ENCODE measurements at regions not wholly inside any gene's neighbourhood (a gene's known extent, or its start where the extent isn't known, plus 50 kb on each side); places are given as distances from the start of the nearest gene placed in this dataset.
"Not testable (repeated sequence)": the region's sequence is repeated elsewhere in the genome, so short reads cannot be mapped to it uniquely, and the experiment has no call there.

GRCh38 chr5:30479104-30479503 is 714.4 kb upstream of the CDH6 start:
- no peak for FAIRE-seq
- intact Hi-C loops (cut with DNase I), result no loop called here
- TF ChIP-seq CTCF (IDR thresholded peaks at IDR 0.05; ENCODE audit: borderline replicate concordance, extremely low read depth, insufficient read depth), result no peak

GRCh38 chr5:30475429-30475828 is 718.1 kb upstream of the CDH6 start:
- no peaks in the 10 kb centered on the region for H3K36me3 ChIP-seq (ENCODE audit: control insufficient read depth in 2 of 3, insufficient read depth in 3 of 3, low read length in 3 of 3)
- H3K9me3 ChIP-seq (ENCODE audit: control insufficient read depth in 2 of 3, insufficient read depth in 1 of 3, low read length in 3 of 3), result peaks cover 0 to 5% (median 2%) of the 10 kb centered on the region in 3 donors
- H3K9ac ChIP-seq (ENCODE audit: low read length in 3 of 3), result no peak overlapping the region
- no peak for TF ChIP-seq CTCF (IDR thresholded peaks at IDR 0.05; ENCODE audit: borderline replicate concordance, extremely low read depth, insufficient read depth)
- no peaks in the 10 kb centered on the region for H3K4me1 ChIP-seq (ENCODE audit: control insufficient read depth in 2 of 3, insufficient read depth in 2 of 3, low read depth in 1 of 3, low read length in 3 of 3)
- no peaks in the 10 kb centered on the region for H3K27me3 ChIP-seq (ENCODE audit: control insufficient read depth, insufficient read depth, low read length)
- FAIRE-seq (no peak), DNase-seq (no peak)
- no peak overlapping the region for H3K27ac ChIP-seq (ENCODE audit: low read depth in 2 of 2, low read length in 2 of 2)
- intact Hi-C loops (cut with DNase I), result no loop called here
- no peak overlapping the region for H3K4me3 ChIP-seq (ENCODE audit: low read length in 3 of 3)

More at GRCh38 chr5:30479104-30479503, 714.4 kb upstream of the CDH6 start:
- H3K4me3 ChIP-seq (ENCODE audit: low read length in 3 of 3), result no peak overlapping the region
- H3K27ac ChIP-seq (ENCODE audit: low read depth in 2 of 2, low read length in 2 of 2), result no peak overlapping the region
- peaks cover 0 to 5% (median 2%) of the 10 kb centered on the region in 3 donors for H3K9me3 ChIP-seq (ENCODE audit: control insufficient read depth in 2 of 3, insufficient read depth in 1 of 3, low read length in 3 of 3)
- H3K27me3 ChIP-seq (ENCODE audit: control insufficient read depth, insufficient read depth, low read length), result no peaks in the 10 kb centered on the region
- no peak for DNase-seq
- no peaks in the 10 kb centered on the region for H3K4me1 ChIP-seq (ENCODE audit: control insufficient read depth in 2 of 3, insufficient read depth in 2 of 3, low read depth in 1 of 3, low read length in 3 of 3)
- H3K36me3 ChIP-seq (ENCODE audit: control insufficient read depth in 2 of 3, insufficient read depth in 3 of 3, low read length in 3 of 3), result no peaks in the 10 kb centered on the region
- no peak overlapping the region for H3K9ac ChIP-seq (ENCODE audit: low read length in 3 of 3)

GRCh38 chr5:30469691-30470090 is 723.8 kb upstream of the CDH6 start:
- peaks cover 0 to 5% (median 0%) of the 10 kb centered on the region in 3 donors for H3K9me3 ChIP-seq (ENCODE audit: control insufficient read depth in 2 of 3, insufficient read depth in 1 of 3, low read length in 3 of 3)
- TF ChIP-seq CTCF (IDR thresholded peaks at IDR 0.05; ENCODE audit: borderline replicate concordance, extremely low read depth, insufficient read depth), result no peak
- H3K4me3 ChIP-seq (ENCODE audit: low read length in 3 of 3), result no peak overlapping the region
- DNase-seq (no peak), FAIRE-seq (no peak)
- H3K27ac ChIP-seq (ENCODE audit: low read depth in 2 of 2, low read length in 2 of 2), result no peak overlapping the region
- no peak overlapping the region for H3K9ac ChIP-seq (ENCODE audit: low read length in 3 of 3)
- H3K36me3 ChIP-seq (ENCODE audit: control insufficient read depth in 2 of 3, insufficient read depth in 3 of 3, low read length in 3 of 3), result no peaks in the 10 kb centered on the region
- H3K27me3 ChIP-seq (ENCODE audit: control insufficient read depth, insufficient read depth, low read length), result no peaks in the 10 kb centered on the region
- intact Hi-C loops (cut with DNase I), result no loop called here
- no peaks in the 10 kb centered on the region for H3K4me1 ChIP-seq (ENCODE audit: control insufficient read depth in 2 of 3, insufficient read depth in 2 of 3, low read depth in 1 of 3, low read length in 3 of 3)

- DNase-seq (no peak), FAIRE-seq (no peak)
- no peaks in the 10 kb centered on the region for H3K4me1 ChIP-seq (ENCODE audit: control insufficient read depth in 2 of 3, insufficient read depth in 2 of 3, low read depth in 1 of 3, low read length in 3 of 3)
- no peak overlapping the region for H3K9ac ChIP-seq (ENCODE audit: low read length in 3 of 3)
- no peaks in the 10 kb centered on the region for H3K27me3 ChIP-seq (ENCODE audit: control insufficient read depth, insufficient read depth, low read length)
- H3K36me3 ChIP-seq (ENCODE audit: control insufficient read depth in 2 of 3, insufficient read depth in 3 of 3, low read length in 3 of 3), result no peaks in the 10 kb centered on the region
- no peak overlapping the region for H3K27ac ChIP-seq (ENCODE audit: low read depth in 2 of 2, low read length in 2 of 2)
- no peak for TF ChIP-seq CTCF (IDR thresholded peaks at IDR 0.05; ENCODE audit: borderline replicate concordance, extremely low read depth, insufficient read depth)
- intact Hi-C loops (cut with DNase I), result no loop called here
- H3K4me3 ChIP-seq (ENCODE audit: low read length in 3 of 3), result no peak overlapping the region
- H3K9me3 ChIP-seq (ENCODE audit: control insufficient read depth in 2 of 3, insufficient read depth in 1 of 3, low read length in 3 of 3), result no peaks in the 10 kb centered on the region
Measured at GRCh38 chr5:30458681-30459080, 734.8 kb upstream of the CDH6 start.

GRCh38 chr5:30455484-30455883 is 738.0 kb upstream of the CDH6 start:
- H3K9ac ChIP-seq (ENCODE audit: low read length in 3 of 3); H3K4me3 ChIP-seq (ENCODE audit: low read length in 3 of 3); H3K36me3 ChIP-seq (ENCODE audit: control insufficient read depth in 2 of 3, insufficient read depth in 3 of 3, low read length in 3 of 3); intact Hi-C loops (cut with DNase I); H3K27me3 ChIP-seq (ENCODE audit: control insufficient read depth, insufficient read depth, low read length); DNase-seq; H3K27ac ChIP-seq (ENCODE audit: low read depth in 2 of 2, low read length in 2 of 2); H3K4me1 ChIP-seq (ENCODE audit: control insufficient read depth in 2 of 3, insufficient read depth in 2 of 3, low read depth in 1 of 3, low read length in 3 of 3); FAIRE-seq; H3K9me3 ChIP-seq (ENCODE audit: control insufficient read depth in 2 of 3, insufficient read depth in 1 of 3, low read length in 3 of 3): not testable (repeated sequence)
